ENCODE measurements at regions not wholly inside any gene's neighbourhood (a gene's known extent, or its start where the extent isn't known, plus 50 kb on each side); places are given as distances from the start of the nearest gene placed in this dataset.

DNA sequence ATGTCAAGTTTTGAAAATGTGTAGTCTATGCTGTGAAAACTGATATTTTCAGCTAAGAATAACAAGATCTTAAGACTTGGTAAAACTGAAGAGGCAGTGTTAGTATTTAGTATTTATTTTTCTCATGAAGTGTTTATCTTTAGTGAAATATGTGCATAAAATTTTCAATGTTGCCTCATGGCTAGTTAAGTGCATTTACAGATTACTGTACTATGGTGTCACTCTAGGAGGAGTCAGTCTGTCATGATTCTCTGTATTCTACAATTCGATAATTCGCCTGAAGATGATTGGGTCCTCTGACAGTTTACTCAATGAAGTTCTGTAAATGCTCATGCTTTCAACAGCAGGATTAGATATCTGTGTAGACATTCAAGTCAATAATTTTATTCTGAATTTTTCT is 488.1 kb upstream of the GRM3 start:
- H3K18ac ChIP-seq (ENCODE audit: low read length), result no peak overlapping the region
- no peaks in the 10 kb centered on the region for H3K36me3 ChIP-seq (ENCODE audit: control insufficient read depth, insufficient read depth, low read length)
- no peak overlapping the region for H2BK120ac ChIP-seq (ENCODE audit: low read depth, low read length)
- no peak for DNase-seq
- no peaks in the 10 kb centered on the region for H3K79me1 ChIP-seq (ENCODE audit: low read length)
- H3K27ac ChIP-seq (ENCODE audit: low read depth, low read length), result no peak overlapping the region
- no peak overlapping the region for H3K23ac ChIP-seq (ENCODE audit: low read length)
- H2BK5ac ChIP-seq (ENCODE audit: low read length), result no peak overlapping the region
- H3K4me3 ChIP-seq (ENCODE audit: low read length), result no peak overlapping the region
- H2AK5ac ChIP-seq (ENCODE audit: low read length), result no peak overlapping the region
- no peak overlapping the region for H3K9ac ChIP-seq (ENCODE audit: low read length)
- no peak overlapping the region for H3K4me2 ChIP-seq (ENCODE audit: low read length)
- no peak overlapping the region for H3K4ac ChIP-seq (ENCODE audit: low read depth, low read length)
- WGBS (ENCODE audit: extremely low coverage, insufficient coverage, low lambda C conversion rate), result no CpG with 5 or more reads among the region's 2 CpGs
- no peak overlapping the region for H2BK15ac ChIP-seq (replicated peaks; ENCODE audit: low read depth)
- H3K56ac ChIP-seq (ENCODE audit: low read length), result no peak overlapping the region
- H3K4me1 ChIP-seq (ENCODE audit: control insufficient read depth, low read depth, low read length), result no peaks in the 10 kb centered on the region
- no peaks in the 10 kb centered on the region for H3K27me3 ChIP-seq (ENCODE audit: insufficient read depth, low read length, poor library complexity)
- H3K79me2 ChIP-seq (ENCODE audit: control insufficient read depth, insufficient read depth, low read length), result no peaks in the 10 kb centered on the region
- H4K5ac ChIP-seq (ENCODE audit: low read length), result no peak overlapping the region
- H4K8ac ChIP-seq (ENCODE audit: low read depth, low read length), result no peak overlapping the region

GRCh38 chr7:86152926-86153325 is 490.8 kb upstream of the GRM3 start:
- H3K4me3 ChIP-seq (ENCODE audit: low read length), result no peak overlapping the region
- H3K27me3 ChIP-seq (ENCODE audit: insufficient read depth, low read length, poor library complexity), result no peaks in the 10 kb centered on the region
- no peak overlapping the region for H2BK120ac ChIP-seq (ENCODE audit: low read depth, low read length)
- H2BK5ac ChIP-seq (ENCODE audit: low read length), result no peak overlapping the region
- no CpG with 5 or more reads among the region's 2 CpGs for WGBS (ENCODE audit: extremely low coverage, insufficient coverage, low lambda C conversion rate)
- H2AK5ac ChIP-seq (ENCODE audit: low read length), result no peak overlapping the region
- no peak overlapping the region for H3K9ac ChIP-seq (ENCODE audit: low read length)
- H4K5ac ChIP-seq (ENCODE audit: low read length), result no peak overlapping the region
- H3K36me3 ChIP-seq (ENCODE audit: control insufficient read depth, insufficient read depth, low read length), result no peaks in the 10 kb centered on the region
- H3K56ac ChIP-seq (ENCODE audit: low read length), result no peak overlapping the region
- H3K18ac ChIP-seq (ENCODE audit: low read length), result no peak overlapping the region
- H3K4me1 ChIP-seq (ENCODE audit: control insufficient read depth, low read depth, low read length), result no peaks in the 10 kb centered on the region
- H3K4ac ChIP-seq (ENCODE audit: low read depth, low read length), result no peak overlapping the region
- H3K27ac ChIP-seq (ENCODE audit: low read depth, low read length), result no peak overlapping the region
- H2BK15ac ChIP-seq (replicated peaks; ENCODE audit: low read depth), result no peak overlapping the region
- H3K4me2 ChIP-seq (ENCODE audit: low read length), result no peak overlapping the region
- DNase-seq, result no peak
- no peaks in the 10 kb centered on the region for H3K79me2 ChIP-seq (ENCODE audit: control insufficient read depth, insufficient read depth, low read length)
- no peak overlapping the region for H3K23ac ChIP-seq (ENCODE audit: low read length)
- H4K8ac ChIP-seq (ENCODE audit: low read depth, low read length), result no peak overlapping the region
- no peaks in the 10 kb centered on the region for H3K79me1 ChIP-seq (ENCODE audit: low read length)

GRCh38 chr7:86149024-86149665 is 494.6 kb upstream of the GRM3 start:
- Histone ChIP-seq H3K56ac (ENCODE audit: low read length) (no peak overlapping the region), H3K27ac (ENCODE audit: low read depth, low read length) (no peak overlapping the region), H3K4me3 (ENCODE audit: low read length) (no peak overlapping the region), H2BK5ac (ENCODE audit: low read length) (no peak overlapping the region), H3K27me3 (ENCODE audit: insufficient read depth, low read length, poor library complexity) (no peaks in the 10 kb centered on the region), H3K79me2 (ENCODE audit: control insufficient read depth, insufficient read depth, low read length) (no peaks in the 10 kb centered on the region), H4K5ac (ENCODE audit: low read length) (no peak overlapping the region), H2AK5ac (ENCODE audit: low read length) (no peak overlapping the region), H3K4ac (ENCODE audit: low read depth, low read length) (no peak overlapping the region), H3K9ac (ENCODE audit: low read length) (no peak overlapping the region), H3K79me1 (ENCODE audit: low read length) (no peaks in the 10 kb centered on the region), H3K4me1 (ENCODE audit: control insufficient read depth, low read depth, low read length) (no peaks in the 10 kb centered on the region), H2BK15ac (replicated peaks; ENCODE audit: low read depth) (no peak overlapping the region), H3K18ac (ENCODE audit: low read length) (no peak overlapping the region), H4K8ac (ENCODE audit: low read depth, low read length) (no peak overlapping the region), H3K36me3 (ENCODE audit: control insufficient read depth, insufficient read depth, low read length) (no peaks in the 10 kb centered on the region), H2BK120ac (ENCODE audit: low read depth, low read length) (no peak overlapping the region), H3K4me2 (ENCODE audit: low read length) (no peak overlapping the region), H3K23ac (ENCODE audit: low read length) (no peak overlapping the region)
- no CpG with 5 or more reads among the region's 4 CpGs for WGBS (ENCODE audit: extremely low coverage, insufficient coverage, low lambda C conversion rate)
- no peak for DNase-seq

DNA sequence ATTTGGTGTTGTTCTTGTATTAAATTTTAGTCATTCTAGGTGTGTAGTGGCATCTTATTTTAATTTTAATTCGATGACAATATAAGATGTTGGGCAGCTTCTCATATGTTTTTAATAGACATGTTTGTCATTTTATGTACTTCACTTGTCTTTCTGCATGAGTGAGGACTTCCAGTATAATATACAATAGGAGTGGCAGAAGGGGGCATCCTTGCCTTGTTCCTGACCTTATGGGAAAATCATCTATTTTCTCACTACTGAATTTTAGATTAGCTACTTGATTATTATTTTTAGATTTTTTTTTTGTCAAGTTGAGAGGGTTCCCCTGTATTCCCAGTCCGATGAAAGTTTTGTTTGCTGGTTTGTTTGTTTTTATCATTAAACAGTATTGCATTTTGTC is 495.2 kb upstream of the GRM3 start:
- H2BK15ac ChIP-seq (replicated peaks; ENCODE audit: low read depth), result no peak overlapping the region
- no peak for DNase-seq
- no peaks in the 10 kb centered on the region for H3K79me1 ChIP-seq (ENCODE audit: low read length)
- no peak overlapping the region for H4K8ac ChIP-seq (ENCODE audit: low read depth, low read length)
- no peak overlapping the region for H4K5ac ChIP-seq (ENCODE audit: low read length)
- H3K27ac ChIP-seq (ENCODE audit: low read depth, low read length), result no peak overlapping the region
- H3K9ac ChIP-seq (ENCODE audit: low read length), result no peak overlapping the region
- no peak overlapping the region for H2AK5ac ChIP-seq (ENCODE audit: low read length)
- H3K79me2 ChIP-seq (ENCODE audit: control insufficient read depth, insufficient read depth, low read length), result no peaks in the 10 kb centered on the region
- H2BK5ac ChIP-seq (ENCODE audit: low read length), result no peak overlapping the region
- H3K23ac ChIP-seq (ENCODE audit: low read length), result no peak overlapping the region
- no peak overlapping the region for H3K18ac ChIP-seq (ENCODE audit: low read length)
- no peak overlapping the region for H3K4me2 ChIP-seq (ENCODE audit: low read length)
- H3K4ac ChIP-seq (ENCODE audit: low read depth, low read length), result no peak overlapping the region
- no peak overlapping the region for H2BK120ac ChIP-seq (ENCODE audit: low read depth, low read length)
- no peak overlapping the region for H3K4me3 ChIP-seq (ENCODE audit: low read length)
- no peaks in the 10 kb centered on the region for H3K4me1 ChIP-seq (ENCODE audit: control insufficient read depth, low read depth, low read length)
- no peaks in the 10 kb centered on the region for H3K27me3 ChIP-seq (ENCODE audit: insufficient read depth, low read length, poor library complexity)
- H3K36me3 ChIP-seq (ENCODE audit: control insufficient read depth, insufficient read depth, low read length), result no peaks in the 10 kb centered on the region
- no CpG with 5 or more reads among the region's 2 CpGs for WGBS (ENCODE audit: extremely low coverage, insufficient coverage, low lambda C conversion rate)
- no peak overlapping the region for H3K56ac ChIP-seq (ENCODE audit: low read length)

DNA sequence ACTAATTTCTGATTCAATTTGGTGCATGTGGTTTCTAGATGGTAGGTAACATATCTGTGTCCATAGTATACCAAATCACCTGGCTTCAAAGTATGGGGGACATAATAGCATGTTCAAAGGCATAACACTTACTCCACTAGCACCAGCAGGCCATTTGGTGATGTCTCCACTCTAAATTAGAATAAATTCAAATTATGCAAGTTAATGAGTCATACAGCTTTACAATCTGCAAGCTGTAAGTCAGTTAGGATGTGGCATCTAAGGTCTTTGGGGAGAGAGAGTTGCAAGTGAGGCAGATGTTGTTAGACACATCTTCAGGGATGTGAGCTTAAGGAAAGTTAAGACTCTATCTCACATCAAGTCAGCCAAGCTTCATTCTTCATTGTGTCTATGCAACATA is 506.4 kb upstream of the GRM3 start:
- Histone ChIP-seq H3K79me1 (ENCODE audit: low read length) (no peaks in the 10 kb centered on the region), H3K9ac (ENCODE audit: low read length) (no peak overlapping the region), H3K18ac (ENCODE audit: low read length) (no peak overlapping the region), H3K27ac (ENCODE audit: low read depth, low read length) (no peak overlapping the region), H3K4me1 (ENCODE audit: control insufficient read depth, low read depth, low read length) (no peaks in the 10 kb centered on the region), H3K4me2 (ENCODE audit: low read length) (no peak overlapping the region), H3K79me2 (ENCODE audit: control insufficient read depth, insufficient read depth, low read length) (no peaks in the 10 kb centered on the region), H3K23ac (ENCODE audit: low read length) (no peak overlapping the region), H4K8ac (ENCODE audit: low read depth, low read length) (no peak overlapping the region), H3K56ac (ENCODE audit: low read length) (no peak overlapping the region), H4K5ac (ENCODE audit: low read length) (no peak overlapping the region), H2AK5ac (ENCODE audit: low read length) (no peak overlapping the region), H3K27me3 (ENCODE audit: insufficient read depth, low read length, poor library complexity) (no peaks in the 10 kb centered on the region), H3K36me3 (ENCODE audit: control insufficient read depth, insufficient read depth, low read length) (no peaks in the 10 kb centered on the region), H3K4me3 (ENCODE audit: low read length) (no peak overlapping the region), H3K4ac (ENCODE audit: low read depth, low read length) (no peak overlapping the region), H2BK15ac (replicated peaks; ENCODE audit: low read depth) (no peak overlapping the region), H2BK120ac (ENCODE audit: low read depth, low read length) (no peak overlapping the region), H2BK5ac (ENCODE audit: low read length) (no peak overlapping the region)
- no peak for DNase-seq

DNA sequence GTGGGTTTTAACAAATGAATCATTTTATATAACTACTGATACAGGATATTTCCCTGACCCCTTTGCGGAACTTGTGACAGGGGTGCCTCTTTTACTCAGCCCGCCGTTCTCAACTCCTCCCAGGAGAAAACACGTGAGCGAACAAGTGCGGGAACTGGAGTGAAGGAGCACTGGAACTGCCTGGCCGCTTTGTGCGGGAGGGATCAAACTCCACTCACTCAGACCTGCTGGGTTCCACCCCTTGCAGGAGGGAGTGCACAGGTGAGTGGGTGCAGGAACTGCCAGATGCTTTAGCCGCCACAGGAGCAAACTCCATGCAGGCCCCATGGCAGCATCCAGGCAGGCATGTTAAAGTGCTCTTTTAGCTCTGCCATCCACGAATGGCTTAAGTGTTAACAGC is 513.4 kb upstream of the GRM3 start:
- Histone ChIP-seq H4K5ac (ENCODE audit: low read length) (no peak overlapping the region), H3K79me1 (ENCODE audit: low read length) (no peaks in the 10 kb centered on the region), H2BK120ac (ENCODE audit: low read depth, low read length) (no peak overlapping the region), H2AK5ac (ENCODE audit: low read length) (no peak overlapping the region), H3K27ac (ENCODE audit: low read depth, low read length) (no peak overlapping the region), H3K79me2 (ENCODE audit: control insufficient read depth, insufficient read depth, low read length) (no peaks in the 10 kb centered on the region), H3K4me2 (ENCODE audit: low read length) (no peak overlapping the region), H3K4me1 (ENCODE audit: control insufficient read depth, low read depth, low read length) (no peaks in the 10 kb centered on the region), H2BK5ac (ENCODE audit: low read length) (no peak overlapping the region), H3K4ac (ENCODE audit: low read depth, low read length) (no peak overlapping the region), H3K4me3 (ENCODE audit: low read length) (no peak overlapping the region), H3K23ac (ENCODE audit: low read length) (no peak overlapping the region), H4K8ac (ENCODE audit: low read depth, low read length) (no peak overlapping the region), H2BK15ac (replicated peaks; ENCODE audit: low read depth) (no peak overlapping the region), H3K56ac (ENCODE audit: low read length) (no peak overlapping the region), H3K9ac (ENCODE audit: low read length) (no peak overlapping the region), H3K36me3 (ENCODE audit: control insufficient read depth, insufficient read depth, low read length) (no peaks in the 10 kb centered on the region), H3K27me3 (ENCODE audit: insufficient read depth, low read length, poor library complexity) (no peaks in the 10 kb centered on the region), H3K18ac (ENCODE audit: low read length) (no peak overlapping the region)
- no CpG with 5 or more reads among the region's 10 CpGs for WGBS (ENCODE audit: extremely low coverage, insufficient coverage, low lambda C conversion rate)
- DNase-seq, result no peak
